ENCODE measurements at regions not wholly inside any gene's neighbourhood (a gene's known extent, or its start where the extent isn't known, plus 50 kb on each side); places are given as distances from the start of the nearest gene placed in this dataset.

DNA sequence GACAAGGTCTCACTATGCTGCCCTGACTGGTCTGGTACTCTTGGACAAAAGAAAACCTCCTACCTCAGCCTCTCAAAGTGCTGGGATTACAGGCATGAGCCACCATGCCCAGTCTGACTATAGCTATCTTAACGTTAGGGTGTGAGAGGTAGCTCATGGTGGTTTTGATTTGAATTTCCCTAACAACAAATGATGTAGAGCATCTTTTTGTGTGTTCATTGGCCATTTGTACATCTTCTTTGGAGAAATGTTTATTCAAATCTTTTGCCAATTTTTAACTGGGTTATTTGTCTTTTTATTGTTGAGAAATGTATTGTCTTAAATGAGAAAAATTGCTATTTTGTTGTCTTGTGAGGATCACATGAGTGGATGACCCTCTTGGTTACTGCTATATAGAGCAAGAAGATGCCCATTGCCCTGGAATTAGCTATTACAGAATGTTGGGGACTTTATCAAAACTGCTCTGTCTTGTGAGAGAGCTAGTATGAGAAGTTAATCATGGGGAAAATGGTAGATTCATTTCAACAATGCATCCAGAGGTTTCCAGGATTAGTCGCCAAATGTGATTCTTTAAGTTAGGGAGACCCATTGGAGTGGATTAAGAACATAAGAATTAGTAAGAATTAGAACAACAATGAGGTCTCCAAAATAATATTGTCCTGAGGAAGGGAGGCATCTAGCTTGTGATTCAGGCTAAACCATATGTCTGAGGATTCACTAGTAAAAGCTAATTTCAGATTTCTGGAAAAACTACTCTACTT, 124.3 kb upstream of the MOCS2 start:
- Histone ChIP-seq H3K4me3 (ENCODE audit: insufficient read depth, low read length) (no peak overlapping the region), H3K27ac (ENCODE audit: low read depth, low read length) (no peak overlapping the region), H2AFZ (ENCODE audit: low read length) (no peak overlapping the region), H3K9me3 (ENCODE audit: low read depth, low read length) (no peaks in the 10 kb centered on the region), H3K4me2 (ENCODE audit: insufficient read depth, low read length) (no peak overlapping the region), H3K79me2 (ENCODE audit: insufficient read depth, low read length) (no peaks in the 10 kb centered on the region), H3K4me1 (ENCODE audit: insufficient read depth, low read length) (no peaks in the 10 kb centered on the region), H3K36me3 (ENCODE audit: insufficient read depth, low read length) (no peaks in the 10 kb centered on the region), H4K20me1 (ENCODE audit: insufficient read depth, low read length) (no peaks in the 10 kb centered on the region), H3K27me3 (ENCODE audit: insufficient read depth, low read length) (no peaks in the 10 kb centered on the region)
- TF ChIP-seq, protein P1, sequence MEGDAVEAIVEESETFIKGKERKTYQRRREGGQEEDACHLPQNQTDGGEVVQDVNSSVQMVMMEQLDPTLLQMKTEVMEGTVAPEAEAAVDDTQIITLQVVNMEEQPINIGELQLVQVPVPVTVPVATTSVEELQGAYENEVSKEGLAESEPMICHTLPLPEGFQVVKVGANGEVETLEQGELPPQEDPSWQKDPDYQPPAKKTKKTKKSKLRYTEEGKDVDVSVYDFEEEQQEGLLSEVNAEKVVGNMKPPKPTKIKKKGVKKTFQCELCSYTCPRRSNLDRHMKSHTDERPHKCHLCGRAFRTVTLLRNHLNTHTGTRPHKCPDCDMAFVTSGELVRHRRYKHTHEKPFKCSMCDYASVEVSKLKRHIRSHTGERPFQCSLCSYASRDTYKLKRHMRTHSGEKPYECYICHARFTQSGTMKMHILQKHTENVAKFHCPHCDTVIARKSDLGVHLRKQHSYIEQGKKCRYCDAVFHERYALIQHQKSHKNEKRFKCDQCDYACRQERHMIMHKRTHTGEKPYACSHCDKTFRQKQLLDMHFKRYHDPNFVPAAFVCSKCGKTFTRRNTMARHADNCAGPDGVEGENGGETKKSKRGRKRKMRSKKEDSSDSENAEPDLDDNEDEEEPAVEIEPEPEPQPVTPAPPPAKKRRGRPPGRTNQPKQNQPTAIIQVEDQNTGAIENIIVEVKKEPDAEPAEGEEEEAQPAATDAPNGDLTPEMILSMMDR (IDR thresholded peaks at IDR 0.05; ENCODE audit: extremely low read depth, low read depth, low read length): no peak
- DNase-seq (ENCODE audit: insufficient read length, low spot score, missing footprints): peak; percentile 34

DNA sequence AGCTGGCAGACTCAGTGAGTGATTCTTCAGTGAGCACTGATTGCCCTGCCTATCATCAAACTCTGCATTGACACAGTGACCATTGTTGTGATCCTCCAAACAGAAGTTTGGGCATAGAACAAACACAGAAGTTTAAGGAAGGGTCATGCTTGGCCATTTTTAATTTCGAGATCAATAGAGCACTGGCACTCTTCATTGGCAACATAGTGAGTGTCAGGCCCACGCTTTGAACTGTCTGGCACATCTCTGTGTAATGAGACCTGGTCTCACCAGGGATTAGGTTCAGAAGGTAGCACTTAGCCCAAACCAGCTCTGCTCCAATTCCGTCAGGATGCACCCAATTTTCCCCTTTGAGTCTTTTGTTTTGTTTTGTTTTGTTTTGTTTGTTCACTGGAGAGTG, 127.1 kb upstream of the MOCS2 start:
- H2AFZ ChIP-seq (ENCODE audit: low read length): no peak overlapping the region
- H3K79me2 ChIP-seq (ENCODE audit: insufficient read depth, low read length): no peaks in the 10 kb centered on the region
- H3K4me3 ChIP-seq (ENCODE audit: insufficient read depth, low read length): no peak overlapping the region
- H3K4me1 ChIP-seq (ENCODE audit: insufficient read depth, low read length): peaks cover 10% of the 10 kb centered on the region
- H3K27me3 ChIP-seq (ENCODE audit: insufficient read depth, low read length): no peaks in the 10 kb centered on the region
- no peak overlapping the region for H3K27ac ChIP-seq (ENCODE audit: low read depth, low read length)
- DNase-seq (ENCODE audit: insufficient read length, low spot score, missing footprints): no peak
- H4K20me1 ChIP-seq (ENCODE audit: insufficient read depth, low read length): no peaks in the 10 kb centered on the region
- TF ChIP-seq, protein P1 (IDR thresholded peaks at IDR 0.05; ENCODE audit: extremely low read depth, low read depth, low read length): no peak
- no peaks in the 10 kb centered on the region for H3K9me3 ChIP-seq (ENCODE audit: low read depth, low read length)
- H3K4me2 ChIP-seq (ENCODE audit: insufficient read depth, low read length): no peak overlapping the region
- H3K36me3 ChIP-seq (ENCODE audit: insufficient read depth, low read length): no peaks in the 10 kb centered on the region

DNA sequence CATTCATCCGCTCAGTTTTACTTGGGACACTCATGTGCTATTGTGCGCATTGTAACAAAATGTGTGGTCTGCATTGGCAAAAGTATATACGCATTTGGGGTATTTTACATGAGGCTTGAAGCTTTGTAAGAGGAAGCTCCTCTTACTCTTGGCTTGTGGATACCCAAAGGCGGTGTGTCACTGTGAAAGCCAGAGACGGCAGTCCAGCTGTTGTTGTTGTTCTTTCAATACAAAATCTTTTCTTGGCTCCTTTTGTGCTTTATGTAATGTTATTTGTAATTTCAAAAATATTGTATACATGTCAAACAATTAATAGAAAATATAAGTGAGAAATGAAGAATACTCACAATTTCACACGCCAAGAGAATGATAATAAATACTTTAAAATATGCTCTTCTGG, 128.3 kb upstream of the MOCS2 start:
- TF ChIP-seq, protein P1 (IDR thresholded peaks at IDR 0.05; ENCODE audit: extremely low read depth, low read depth, low read length): no peak
- H3K36me3 ChIP-seq (ENCODE audit: insufficient read depth, low read length): no peaks in the 10 kb centered on the region
- no peak overlapping the region for H3K4me3 ChIP-seq (ENCODE audit: insufficient read depth, low read length)
- H4K20me1 ChIP-seq (ENCODE audit: insufficient read depth, low read length): no peaks in the 10 kb centered on the region
- no peaks in the 10 kb centered on the region for H3K79me2 ChIP-seq (ENCODE audit: insufficient read depth, low read length)
- no peak for DNase-seq (ENCODE audit: insufficient read length, low spot score, missing footprints)
- peaks cover 10% of the 10 kb centered on the region for H3K4me1 ChIP-seq (ENCODE audit: insufficient read depth, low read length)
- no peak overlapping the region for H2AFZ ChIP-seq (ENCODE audit: low read length)
- no peaks in the 10 kb centered on the region for H3K27me3 ChIP-seq (ENCODE audit: insufficient read depth, low read length)
- no peak overlapping the region for H3K27ac ChIP-seq (ENCODE audit: low read depth, low read length)
- no peak overlapping the region for H3K4me2 ChIP-seq (ENCODE audit: insufficient read depth, low read length)
- no peaks in the 10 kb centered on the region for H3K9me3 ChIP-seq (ENCODE audit: low read depth, low read length)

DNA sequence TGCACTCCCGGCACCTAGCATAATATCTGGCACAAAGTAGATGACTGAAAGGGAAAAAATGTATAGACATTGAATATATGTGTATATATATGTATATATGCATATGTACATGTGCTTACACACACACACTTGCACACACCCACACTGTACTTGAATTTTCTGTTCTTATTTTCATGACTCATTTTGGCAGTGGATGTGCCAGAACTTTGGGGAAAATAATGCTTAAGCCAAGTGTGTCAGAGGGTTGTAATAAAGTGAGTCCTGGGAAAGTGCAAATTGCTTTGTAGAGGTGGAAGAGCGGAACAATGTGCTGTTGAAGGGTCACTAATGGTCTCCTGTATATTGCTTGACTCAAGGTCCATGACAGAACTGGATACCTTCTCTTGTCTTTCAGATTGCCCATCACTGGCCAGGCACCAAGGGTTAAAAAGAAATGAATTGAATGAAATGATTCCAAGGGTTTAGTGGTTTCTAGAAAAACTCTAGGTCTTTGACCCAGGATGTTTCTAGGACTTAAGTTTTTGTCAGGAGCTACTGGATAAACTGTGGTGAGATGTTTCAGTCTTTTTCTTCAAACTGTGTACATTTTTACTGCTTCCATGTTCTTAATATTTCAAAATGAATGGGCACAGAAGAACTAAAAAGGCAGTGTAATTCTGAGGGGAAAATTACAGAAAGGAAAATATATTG, 129.9 kb upstream of the MOCS2 start:
- H3K79me2 ChIP-seq (ENCODE audit: insufficient read depth, low read length): no peaks in the 10 kb centered on the region
- no peaks in the 10 kb centered on the region for H4K20me1 ChIP-seq (ENCODE audit: insufficient read depth, low read length)
- TF ChIP-seq, protein P1 (IDR thresholded peaks at IDR 0.05; ENCODE audit: extremely low read depth, low read depth, low read length): no peak
- no peaks in the 10 kb centered on the region for H3K27me3 ChIP-seq (ENCODE audit: insufficient read depth, low read length)
- H3K4me1 ChIP-seq (ENCODE audit: insufficient read depth, low read length): peaks cover 10% of the 10 kb centered on the region
- H2AFZ ChIP-seq (ENCODE audit: low read length): no peak overlapping the region
- DNase-seq (ENCODE audit: insufficient read length, low spot score, missing footprints): peak; percentile 54
- H3K9me3 ChIP-seq (ENCODE audit: low read depth, low read length): no peaks in the 10 kb centered on the region
- H3K27ac ChIP-seq (ENCODE audit: low read depth, low read length): no peak overlapping the region
- no peak overlapping the region for H3K4me2 ChIP-seq (ENCODE audit: insufficient read depth, low read length)
- no peak overlapping the region for H3K4me3 ChIP-seq (ENCODE audit: insufficient read depth, low read length)
- no peaks in the 10 kb centered on the region for H3K36me3 ChIP-seq (ENCODE audit: insufficient read depth, low read length)

All from osteoblast (primary cell).